ENCODE measurements at regions not wholly inside any gene's neighbourhood (a gene's known extent, or its start where the extent isn't known, plus 50 kb on each side); places are given as distances from the start of the nearest gene placed in this dataset.

GRCh38 chr12:91327889-91328288, 145.3 kb upstream of the DCN start:
- no peak for TF ChIP-seq CTCF (conservative IDR thresholded peaks at IDR 0.05; ENCODE audit: low read length)
- TF ChIP-seq EZH2phosphoT487 (IDR thresholded peaks at IDR 0.05; ENCODE audit: borderline replicate concordance, low read depth, low read length): no peak
